HEK293 (cell line): ENCODE measurements at regions not wholly inside any gene's neighbourhood (a gene's known extent, or its start where the extent isn't known, plus 50 kb on each side); places are given as distances from the start of the nearest gene placed in this dataset.
A peak's percentile ranks its signal among the peaks of the same experiment; 100 is the strongest.

Experiments used
- CTCF ChIA-PET: fragments of 350-600 bp; formaldehyde crosslinking; extraction: SDS; loops from one replicate; lab custom pipeline; 2021; ENCODE audit warnings: antibody characterized with exemption; lab: Yijun Ruan, JAX
- POLR2A ChIA-PET: fragments of 300-600 bp; formaldehyde crosslinking; extraction: SDS; loops from one replicate; lab custom pipeline; 2020; ENCODE audit warnings: antibody characterized with exemption, inconsistent platforms; lab: Yijun Ruan, JAX
- H3K27ac ChIP-seq: fragments of 200-500 bp; sonication (Bioruptor generic); 2 replicates; pipeline ENCODE4 v1.5.1; 2014; ENCODE audit warnings: low read depth, low read length, control low read depth, inconsistent platforms; ENCODE audit errors: extremely low read depth
- H3K36me3 ChIP-seq, 2 experiments: fragments of 200-500 bp in 1 of 2; sonication (Bioruptor generic) in 1 of 2; 1 replicate in 1 of 2; 2 replicates in 1 of 2; pipeline ENCODE4 v1.5.1; 2014 to 2017; ENCODE audit warnings: inconsistent platforms in 2 of 2, low read length in 2 of 2; ENCODE audit not compliant: control insufficient read depth in 2 of 2, insufficient read depth in 1 of 2
- H3K4me1 ChIP-seq: fragments of 200-500 bp; sonication (Bioruptor generic); 2 replicates; pipeline ENCODE4 v1.5.1; 2014; ENCODE audit warnings: mild to moderate bottlenecking, low read length, inconsistent platforms; ENCODE audit not compliant: control insufficient read depth, insufficient read depth
- H3K4me3 ChIP-seq: 2 replicates; pipeline ENCODE4 v1.5.1; 2011; ENCODE audit warnings: low read depth, mild to moderate bottlenecking, control low read depth, low read length, moderate library complexity
- H3K9me3 ChIP-seq: fragments of 200-500 bp; sonication (Bioruptor generic); 2 replicates; pipeline ENCODE4 v1.5.1; 2014; ENCODE audit warnings: low read depth, low read length, inconsistent platforms; ENCODE audit not compliant: control insufficient read depth, insufficient read depth
- AEBP2 ChIP-seq: fragments of 450-650 bp; formaldehyde crosslinking; IDR thresholded peaks from 2 replicates; pipeline ENCODE4 v1.5.1; 2016; ENCODE audit warnings: missing biosample characterization, missing genetic modification characterization, borderline replicate concordance
- BCL11B ChIP-seq: fragments of 450-650 bp; formaldehyde crosslinking; IDR thresholded peaks from 2 replicates; pipeline ENCODE4 v1.5.1; 2016; ENCODE audit warnings: low read depth, missing biosample characterization, missing genetic modification characterization
- FEZF1 ChIP-seq: fragments of 450-650 bp; formaldehyde crosslinking; IDR thresholded peaks from 2 replicates; pipeline ENCODE4 v1.5.1; 2016; ENCODE audit warnings: missing biosample characterization, missing genetic modification characterization
- HOXC10 ChIP-seq: sonication (generic); formaldehyde crosslinking; IDR thresholded peaks from 2 replicates; pipeline ENCODE4 v1.8.1; 2023; ENCODE audit warnings: mild to moderate bottlenecking, missing genetic modification reagents
- KLF7 ChIP-seq: fragments of 450-650 bp; formaldehyde crosslinking; IDR thresholded peaks from 2 replicates; pipeline ENCODE4 v1.5.1; 2016; ENCODE audit warnings: missing biosample characterization, missing genetic modification characterization, borderline replicate concordance
- RBAK ChIP-seq: fragments of 450-650 bp; formaldehyde crosslinking; IDR thresholded peaks from 2 replicates; pipeline ENCODE4 v1.5.1; 2016; ENCODE audit warnings: missing biosample characterization, missing genetic modification characterization
- TCF7L2 ChIP-seq: IDR thresholded peaks from 2 replicates; pipeline ENCODE4 v1.6.1; 2011; ENCODE audit warnings: low read depth, mild to moderate bottlenecking, inconsistent platforms, low read length, moderate library complexity, borderline replicate concordance
- ZBTB17 ChIP-seq: fragments of 450-650 bp; formaldehyde crosslinking; IDR thresholded peaks from 2 replicates; pipeline ENCODE4 v1.5.1; 2016; ENCODE audit warnings: missing biosample characterization, missing genetic modification characterization
- ZBTB8A ChIP-seq: fragments of 450-650 bp; formaldehyde crosslinking; IDR thresholded peaks from 2 replicates; pipeline ENCODE4 v1.5.1; 2016; ENCODE audit warnings: missing biosample characterization, missing genetic modification characterization
- ZEB2 ChIP-seq: fragments of 450-650 bp; formaldehyde crosslinking; IDR thresholded peaks from 2 replicates; pipeline ENCODE4 v1.5.1; 2016; ENCODE audit warnings: missing biosample characterization, missing genetic modification characterization
- ZIC2 ChIP-seq: fragments of 450-650 bp; formaldehyde crosslinking; IDR thresholded peaks from 2 replicates; pipeline ENCODE4 v1.5.1; 2016; ENCODE audit warnings: missing biosample characterization, missing genetic modification characterization
- ZNF184 ChIP-seq: fragments of 450-650 bp; IDR thresholded peaks from 2 replicates; pipeline ENCODE4 v1.5.1; 2018; ENCODE audit warnings: missing biosample characterization, mild to moderate bottlenecking, missing genetic modification characterization
- ZNF23 ChIP-seq: fragments of 450-650 bp; formaldehyde crosslinking; IDR thresholded peaks from 2 replicates; pipeline ENCODE4 v1.5.1; 2016; ENCODE audit warnings: missing biosample characterization, missing genetic modification characterization, borderline replicate concordance
- ZNF239 ChIP-seq: fragments of 450-650 bp; formaldehyde crosslinking; IDR thresholded peaks from 2 replicates; pipeline ENCODE4 v1.5.1; 2016; ENCODE audit warnings: missing biosample characterization, missing genetic modification characterization
- ZNF280C ChIP-seq: fragments of 450-650 bp; formaldehyde crosslinking; IDR thresholded peaks from 2 replicates; pipeline ENCODE4 v1.5.1; 2016; ENCODE audit warnings: missing biosample characterization, missing genetic modification characterization
- ZNF311 ChIP-seq: fragments of 450-650 bp; formaldehyde crosslinking; IDR thresholded peaks from 2 replicates; pipeline ENCODE4 v1.5.1; 2017; ENCODE audit warnings: missing biosample characterization, missing genetic modification characterization, borderline replicate concordance
- ZNF354C ChIP-seq: fragments of 450-650 bp; formaldehyde crosslinking; IDR thresholded peaks from 2 replicates; pipeline ENCODE4 v1.5.1; 2016; ENCODE audit warnings: missing biosample characterization, missing genetic modification characterization, low read depth, borderline replicate concordance
- ZNF366 ChIP-seq: fragments of 450-650 bp; formaldehyde crosslinking; conservative IDR thresholded peaks from 2 replicates; pipeline ENCODE4 v1.5.1; 2016; ENCODE audit warnings: missing biosample characterization, missing genetic modification characterization
- ZNF404 ChIP-seq: fragments of 450-650 bp; formaldehyde crosslinking; IDR thresholded peaks from 2 replicates; pipeline ENCODE4 v1.5.1; 2017; ENCODE audit warnings: missing biosample characterization, missing genetic modification characterization
- ZNF416 ChIP-seq: fragments of 450-650 bp; formaldehyde crosslinking; IDR thresholded peaks from 2 replicates; pipeline ENCODE4 v1.5.1; 2016; ENCODE audit warnings: missing biosample characterization, missing genetic modification characterization
- ZNF513 ChIP-seq: fragments of 450-650 bp; IDR thresholded peaks from 2 replicates; pipeline ENCODE4 v1.5.1; 2018; ENCODE audit warnings: missing biosample characterization, missing genetic modification characterization
- ZNF548 ChIP-seq: fragments of 450-650 bp; formaldehyde crosslinking; IDR thresholded peaks from 2 replicates; pipeline ENCODE4 v1.5.1; 2016; ENCODE audit warnings: missing biosample characterization, missing genetic modification characterization
- ZNF558 ChIP-seq: fragments of 450-650 bp; formaldehyde crosslinking; IDR thresholded peaks from 2 replicates; pipeline ENCODE4 v1.5.1; 2016; ENCODE audit warnings: missing biosample characterization, missing genetic modification characterization
- ZNF580 ChIP-seq: fragments of 450-650 bp; formaldehyde crosslinking; IDR thresholded peaks from 2 replicates; pipeline ENCODE4 v1.5.1; 2016; ENCODE audit warnings: missing biosample characterization, missing genetic modification characterization
- ZNF585B ChIP-seq: fragments of 450-650 bp; formaldehyde crosslinking; IDR thresholded peaks from 2 replicates; pipeline ENCODE4 v1.5.1; 2016; ENCODE audit warnings: missing biosample characterization, missing genetic modification characterization
- ZNF677 ChIP-seq: fragments of 450-650 bp; IDR thresholded peaks from 2 replicates; pipeline ENCODE4 v1.5.0; 2018; ENCODE audit warnings: missing biosample characterization, mild to moderate bottlenecking, missing genetic modification characterization, moderate library complexity

DNA sequence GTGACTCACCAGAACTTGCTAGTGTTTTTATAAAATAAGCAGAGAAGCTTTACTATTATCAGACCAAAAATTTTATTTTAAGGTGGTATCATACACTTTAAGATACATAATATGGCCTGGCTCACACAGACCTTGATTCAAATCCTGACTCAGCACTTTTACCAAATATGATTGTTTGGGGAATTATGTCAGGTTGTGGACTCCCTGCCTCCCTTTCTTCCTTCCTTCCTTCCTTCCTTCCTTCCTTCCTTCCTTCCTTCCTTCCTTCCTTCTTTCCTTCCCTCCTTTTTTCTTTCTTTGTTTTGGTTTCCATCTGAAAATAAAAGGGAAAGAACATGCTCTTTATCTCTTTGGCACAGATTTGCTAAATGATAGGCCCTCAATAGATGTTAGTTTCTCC, 186.0 kb upstream of the MMS22L start:
- no peak overlapping the region for H3K27ac ChIP-seq
- H3K4me1 ChIP-seq: no peaks in the 10 kb centered on the region
- TF ChIP-seq TCF7L2 (no peak), ZNF366 (tag by site-specific recombination) (0 out of 2 replicates have a peak, but pooled peaks have one; percentile 39), ZNF580 (no peak), ZNF311 (tag by site-specific recombination) (no peak), ZNF280C (tag by site-specific recombination) (no peak), FEZF1 (tag by site-specific recombination) (no peak), ZNF558 (tag by site-specific recombination) (no peak)
- ChIA-PET CTCF (interaction anchor here (0.6 kb wide), 1 partner anchor 10 kb away, joined by 3 read pairs; no protein-coding TSS in a partner anchor), POLR2A (no interaction called here)
- H3K9me3 ChIP-seq: no peaks in the 10 kb centered on the region
- no peaks in the 10 kb centered on the region for H3K36me3 ChIP-seq
- H3K4me3 ChIP-seq: no peak overlapping the region

DNA sequence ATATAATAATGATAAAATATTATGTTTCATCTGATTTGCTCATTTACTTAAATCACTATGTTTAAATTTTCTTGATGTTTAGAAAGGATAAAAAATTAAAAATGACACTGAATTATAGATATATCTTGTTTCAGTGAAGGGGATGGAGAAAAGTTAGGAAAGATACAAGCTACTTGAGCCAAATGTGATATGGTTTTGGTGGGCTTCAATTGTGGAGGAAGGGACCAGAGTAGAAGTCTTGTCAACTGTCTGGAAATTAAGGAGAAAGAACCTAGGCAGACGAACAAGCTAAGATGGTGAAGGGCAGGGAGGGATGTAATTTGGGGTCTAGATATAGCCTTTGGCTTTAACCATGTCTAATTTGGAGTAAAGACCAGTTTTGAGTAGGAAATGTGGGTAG, 186.4 kb upstream of the MMS22L start:
- no peaks in the 10 kb centered on the region for H3K36me3 ChIP-seq
- no peak for TF ChIP-seq BCL11B (tag by site-specific recombination)
- TF ChIP-seq ZBTB17: no peak
- TF ChIP-seq ZIC2 (tag by site-specific recombination): no peak
- TF ChIP-seq ZNF239 (tag by site-specific recombination): no peak
- no peaks in the 10 kb centered on the region for H3K4me1 ChIP-seq
- H3K9me3 ChIP-seq: no peaks in the 10 kb centered on the region
- CTCF ChIA-PET: interaction anchor here (0.6 to 1.6 kb wide), 2 partner anchors 10 to 28 kb away, joined by 3 to 7 read pairs; no protein-coding TSS in a partner anchor
- POLR2A ChIA-PET: no interaction called here
- no peak overlapping the region for H3K4me3 ChIP-seq
- H3K27ac ChIP-seq: no peak overlapping the region

GRCh38 chr6:97470322-97470721, 187.3 kb upstream of the MMS22L start:
- H3K9me3 ChIP-seq: no peaks in the 10 kb centered on the region
- no peak overlapping the region for H3K27ac ChIP-seq
- POLR2A ChIA-PET: no interaction called here
- no peak overlapping the region for H3K4me3 ChIP-seq
- H3K36me3 ChIP-seq: no peaks in the 10 kb centered on the region
- CTCF ChIA-PET: interaction anchor here (0.5 to 1.6 kb wide), 4 partner anchors 9 to 65 kb away, joined by 3 to 7 read pairs (median 4); no protein-coding TSS in a partner anchor
- no peak for TF ChIP-seq ZNF677
- no peak for TF ChIP-seq AEBP2
- TF ChIP-seq ZNF354C: no peak
- no peak for TF ChIP-seq ZNF416 (tag by site-specific recombination)
- no peak for TF ChIP-seq HOXC10 (CRISPR knock-in tag)
- no peak for TF ChIP-seq RBAK (tag by site-specific recombination)
- no peak for TF ChIP-seq ZNF366 (tag by site-specific recombination)
- no peak for TF ChIP-seq ZNF585B (tag by site-specific recombination)
- TF ChIP-seq ZNF184 (tag by site-specific recombination): no peak
- TF ChIP-seq ZEB2 (tag by site-specific recombination): no peak
- TF ChIP-seq ZNF404: no peak
- no peak for TF ChIP-seq ZNF239 (tag by site-specific recombination)
- no peak for TF ChIP-seq ZNF548 (tag by site-specific recombination)
- TF ChIP-seq ZNF513 (tag by site-specific recombination): no peak
- TF ChIP-seq ZBTB8A (tag by site-specific recombination): no peak
- TF ChIP-seq ZNF558 (tag by site-specific recombination): no peak
- TF ChIP-seq KLF7 (tag by site-specific recombination): no peak
- no peak for TF ChIP-seq ZNF23
- no peak for TF ChIP-seq ZBTB17
- TF ChIP-seq, all 188 proteins: peak for 0
- no peaks in the 10 kb centered on the region for H3K4me1 ChIP-seq
